NCI-H82 (cell line): ENCODE measurements at regions not wholly inside any gene's neighbourhood (a gene's known extent, or its start where the extent isn't known, plus 50 kb on each side); places are given as distances from the start of the nearest gene placed in this dataset.

ENCODE experiments used
- DNase-seq: peaks from one replicate; lab custom pipeline; 2025; lab: John Stamatoyannopoulos, UW

- DNase-seq = no peak
These were observed 87.1 kb upstream of the ACTRT2 start for GRCh38 chr1:2934156-2934540.

- no peak for DNase-seq
These were observed 86.6 kb upstream of the ACTRT2 start for GRCh38 chr1:2934642-2935081.

GRCh38 chr1:2935184-2935583, 86.1 kb upstream of the ACTRT2 start:
- DNase-seq = no peak

GRCh38 chr1:2935751-2936390, 85.4 kb upstream of the ACTRT2 start:
- DNase-seq = no peak

- DNase-seq = no peak
These were observed 84.4 kb upstream of the ACTRT2 start for GRCh38 chr1:2936559-2937515.

GRCh38 chr1:2937805-2938204, 83.5 kb upstream of the ACTRT2 start:
- no peak for DNase-seq

DNA sequence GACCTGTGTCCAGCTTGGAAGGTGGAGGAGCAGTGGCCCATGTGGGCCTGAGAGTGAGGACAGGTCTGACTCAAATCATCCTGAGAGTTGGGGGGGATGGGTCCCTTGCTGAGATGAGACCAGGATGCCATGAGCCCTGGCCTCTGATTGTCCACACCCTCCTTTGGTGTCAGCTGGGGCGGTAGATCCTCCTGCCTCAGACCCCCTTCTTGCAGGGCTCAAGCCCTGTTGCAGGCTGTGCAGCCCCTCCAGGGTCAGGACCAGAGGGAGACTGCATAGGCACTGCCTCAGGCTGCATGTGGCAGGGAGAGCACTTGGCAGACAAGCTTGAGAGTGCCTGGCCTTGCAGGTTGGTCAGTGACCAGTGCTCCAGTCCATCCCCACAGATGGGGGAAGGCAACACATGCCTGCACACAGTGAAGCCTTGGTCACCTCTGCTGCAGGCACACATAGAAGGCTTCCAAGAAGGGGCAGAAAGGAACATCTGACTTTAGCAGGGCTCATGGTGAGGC, 82.2 kb upstream of the ACTRT2 start:
- no peak for DNase-seq

DNA sequence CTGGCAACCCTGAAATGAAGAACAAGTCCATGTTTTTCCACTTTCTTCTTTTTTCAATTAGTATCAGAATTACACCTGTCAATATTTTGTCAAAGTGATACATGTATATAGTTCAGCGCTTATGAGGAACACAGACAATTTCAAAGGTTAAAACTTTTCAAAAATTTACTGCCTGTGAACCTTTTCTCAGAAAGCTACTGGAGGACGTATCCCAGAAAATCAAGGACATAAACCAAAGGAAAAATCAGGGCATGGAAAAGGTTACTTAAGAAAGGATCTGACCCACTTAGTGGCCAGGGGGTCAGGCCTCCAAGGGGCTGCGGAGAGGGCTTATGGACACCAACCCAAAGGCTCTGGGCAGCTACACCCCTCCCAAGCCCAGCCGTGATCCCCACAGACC, 81.1 kb upstream of the ACTRT2 start:
- no peak for DNase-seq

GRCh38 chr1:2941040-2941439, 80.2 kb upstream of the ACTRT2 start:
- no peak for DNase-seq

DNA sequence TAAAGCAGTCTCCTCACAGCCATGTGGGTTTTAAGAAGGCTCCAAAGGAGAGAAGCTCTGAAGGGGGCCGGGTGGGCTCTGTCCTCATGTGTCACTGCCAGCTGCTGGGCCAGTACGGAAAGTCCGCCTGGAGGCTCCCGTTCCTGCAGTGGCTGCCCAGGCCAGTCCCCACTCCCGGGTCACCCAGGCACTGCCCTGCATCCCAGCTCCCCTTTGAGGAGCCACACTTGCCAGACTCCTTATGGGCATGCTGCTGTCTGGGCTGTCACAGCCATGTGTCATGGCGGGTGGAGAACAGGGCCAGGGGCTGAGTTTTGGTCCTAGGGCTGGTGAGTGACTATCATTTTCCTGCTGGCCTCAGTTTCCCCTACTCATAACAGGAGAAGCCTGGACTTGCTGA, 79.4 kb upstream of the ACTRT2 start:
- DNase-seq = no peak

GRCh38 chr1:2942410-2942809, 78.9 kb upstream of the ACTRT2 start:
- no peak for DNase-seq

DNA sequence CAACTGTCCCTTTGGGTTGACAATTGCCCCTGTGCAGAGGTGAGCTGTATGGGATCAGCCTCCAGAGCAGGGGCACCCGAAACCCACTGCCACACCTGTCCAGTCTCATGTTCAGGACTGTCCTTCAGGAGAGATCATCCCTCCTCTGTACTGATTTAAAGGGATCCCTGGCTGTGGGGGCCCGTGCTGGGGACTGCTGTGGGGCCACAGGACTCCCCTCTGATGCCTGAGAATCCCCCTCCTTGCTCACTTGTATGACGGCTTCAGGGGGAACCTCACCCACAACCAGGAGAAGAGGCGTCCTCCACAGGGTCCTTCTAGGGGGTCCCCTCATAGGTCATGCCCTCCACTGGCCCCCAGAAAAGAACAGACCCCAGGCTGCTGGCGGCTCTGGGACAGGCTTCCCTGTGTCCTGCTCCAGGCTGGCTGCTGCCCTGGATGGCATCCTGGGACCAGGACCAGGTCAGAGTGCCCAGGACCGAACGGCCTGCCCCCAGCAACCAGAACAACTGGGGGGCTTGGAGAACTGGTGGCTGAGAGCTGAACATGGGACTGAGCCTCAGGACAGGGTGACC, 77.5 kb upstream of the ACTRT2 start:
- DNase-seq = no peak

GRCh38 chr1:2944705-2945104, 76.6 kb upstream of the ACTRT2 start:
- DNase-seq = no peak

DNA sequence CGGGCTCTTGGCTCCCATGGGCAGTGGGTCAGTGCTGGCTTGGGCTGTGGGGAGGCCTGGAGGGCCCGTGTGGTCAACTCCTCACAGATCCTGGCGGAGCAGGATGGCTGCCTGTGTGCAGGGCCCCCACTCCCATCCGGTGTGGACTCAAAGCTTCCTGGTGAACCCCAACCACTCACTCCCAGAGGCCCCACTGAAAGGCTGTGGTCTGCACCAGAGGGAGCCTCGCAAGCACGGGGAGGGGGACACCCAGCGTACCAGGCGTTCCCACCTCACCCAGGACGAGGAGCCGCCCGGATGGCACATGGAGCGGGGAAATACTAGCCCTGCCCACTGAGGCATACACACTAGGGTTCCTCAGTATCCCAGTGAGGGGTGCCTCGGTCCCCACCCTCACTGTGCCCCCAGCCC, 75.4 kb upstream of the ACTRT2 start:
- DNase-seq = no peak

GRCh38 chr1:2946291-2946690, 75.0 kb upstream of the ACTRT2 start:
- peak; percentile 4 for DNase-seq

DNA sequence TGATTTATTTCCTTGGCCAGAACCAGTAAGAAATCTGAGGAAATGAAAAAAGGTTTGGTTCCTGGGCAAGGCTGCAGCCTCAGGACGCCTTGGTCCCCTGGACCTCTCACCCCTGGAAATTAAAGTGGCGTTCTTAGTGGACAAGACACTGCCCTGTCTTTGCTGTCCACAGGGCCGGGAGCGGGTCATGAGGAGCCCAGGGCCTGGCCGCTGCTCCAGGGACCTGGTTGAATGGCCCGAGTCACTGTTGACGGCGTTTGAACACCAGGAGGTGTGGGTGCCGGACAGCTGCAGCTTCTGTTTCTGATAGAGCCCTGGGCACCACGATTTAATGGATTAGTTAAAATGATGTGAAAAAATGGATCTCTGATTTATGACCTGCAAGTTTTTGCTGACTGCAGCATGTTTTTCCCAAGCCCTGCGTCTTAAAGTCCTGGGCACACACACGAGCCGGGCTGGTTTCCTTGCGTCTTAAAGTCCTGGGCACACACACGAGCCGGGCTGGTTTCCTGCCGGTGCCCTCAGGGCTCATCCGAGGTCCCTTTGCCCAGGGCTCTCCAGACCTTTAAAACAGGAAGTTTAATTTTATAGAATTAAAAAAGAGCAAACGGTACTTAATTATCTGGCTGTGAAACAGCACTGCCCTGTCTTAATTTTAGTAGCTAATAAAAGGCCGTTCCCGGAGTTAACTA, 74.1 kb upstream of the ACTRT2 start:
- no peak for DNase-seq

DNA sequence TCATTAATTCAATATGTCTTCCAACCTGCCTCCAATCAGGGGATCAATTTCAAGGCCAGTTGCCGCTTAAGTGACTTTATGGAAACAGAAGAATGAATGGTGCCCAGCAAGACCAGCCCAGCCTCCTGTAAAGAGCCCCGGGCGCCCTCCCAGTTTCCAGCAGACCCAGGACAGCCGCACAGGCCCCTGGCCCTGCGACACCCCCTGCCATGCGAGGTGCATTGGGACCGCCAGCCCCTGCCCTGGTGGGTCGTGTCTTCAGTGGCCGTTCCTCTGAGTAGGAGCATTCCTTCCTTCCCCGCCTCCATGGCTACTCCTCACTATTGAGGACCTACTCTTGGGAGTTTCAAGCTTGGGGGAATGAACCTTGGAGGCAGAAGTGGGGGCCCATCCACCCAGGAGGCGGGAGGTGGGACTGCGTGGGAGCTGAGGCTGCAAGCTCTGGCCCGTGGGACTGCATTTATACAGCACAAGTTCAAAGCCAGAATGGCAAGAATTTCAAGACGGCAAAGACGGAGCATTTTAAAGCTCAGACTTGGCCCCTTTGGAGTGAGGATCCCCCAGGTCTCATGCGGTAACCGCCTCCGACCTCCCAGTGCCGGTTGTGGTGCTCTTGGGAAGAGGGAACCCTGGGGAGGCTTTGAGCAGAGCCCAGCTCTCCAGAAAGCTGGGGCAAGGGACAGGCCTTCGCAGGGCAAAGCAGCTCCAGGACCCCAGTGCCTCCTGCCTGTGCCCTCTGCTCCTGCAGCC, 73.1 kb upstream of the ACTRT2 start:
- DNase-seq = no peak

- DNase-seq = no peak
These were observed 72.3 kb upstream of the ACTRT2 start for GRCh38 chr1:2948751-2949680.

- DNase-seq = no peak
These were observed 71.0 kb upstream of the ACTRT2 start for GRCh38 chr1:2949966-2950925.
